ENCODE measurements at regions not wholly inside any gene's neighbourhood (a gene's known extent, or its start where the extent isn't known, plus 50 kb on each side); places are given as distances from the start of the nearest gene placed in this dataset.

- TF ChIP-seq CTCF (IDR thresholded peaks at IDR 0.05) = no peak
- no peak for TF ChIP-seq POLR2A (IDR thresholded peaks at IDR 0.05)
Measured at GRCh38 chr2:161020437-161020836, 139.8 kb upstream of the TANK start.

Measured in esophagus squamous epithelium (tissue), 4 donors.